Keratinocyte (primary cell): ENCODE measurements at regions not wholly inside any gene's neighbourhood (a gene's known extent, or its start where the extent isn't known, plus 50 kb on each side); places are given as distances from the start of the nearest gene placed in this dataset.

ENCODE experiments used
- DNase-seq: peaks from one replicate; pipeline ENCODE4 v3.0.0-alpha.2; 2011; ENCODE audit warnings: low read depth, missing footprints, low spot score
- FAIRE-seq: peaks from 2 replicates; lab custom pipeline; 2011; peaks lifted over from hg19 to GRCh38; lab: Jason Lieb, UNC
- H2AFZ ChIP-seq: 2 replicates; pipeline ENCODE4 v1.6.0; 2012; ENCODE audit warnings: low read length, control low read depth, inconsistent platforms; ENCODE audit not compliant: control insufficient read depth
- H3K27ac ChIP-seq: 2 replicates; pipeline ENCODE4 v1.5.1; 2011; ENCODE audit warnings: low read length; ENCODE audit not compliant: control insufficient read depth, insufficient read depth
- H3K27me3 ChIP-seq: 3 replicates; pipeline ENCODE4 v1.6.0; 2011; ENCODE audit warnings: low read length; ENCODE audit not compliant: control insufficient read depth, insufficient read depth; ENCODE audit errors: extremely low read depth
- H3K36me3 ChIP-seq, 2 experiments: 2 replicates in 1 of 2; 3 replicates in 1 of 2; pipeline ENCODE4 v1.5.1; 2011; ENCODE audit warnings: low read length in 2 of 2, mild to moderate bottlenecking in 1 of 2; ENCODE audit not compliant: control insufficient read depth in 2 of 2, insufficient read depth in 2 of 2; ENCODE audit errors: extremely low read depth in 1 of 2
- H3K4me1 ChIP-seq: 3 replicates; pipeline ENCODE4 v1.5.1; 2011; ENCODE audit warnings: low read length; ENCODE audit not compliant: control insufficient read depth, insufficient read depth; ENCODE audit errors: extremely low read depth
- H3K4me2 ChIP-seq: 3 replicates; pipeline ENCODE4 v1.6.0; 2011; ENCODE audit warnings: low read depth, low read length; ENCODE audit not compliant: control insufficient read depth, insufficient read depth; ENCODE audit errors: extremely low read depth
- H3K4me3 ChIP-seq, 3 experiments: fragments of 200-600 bp in 1 of 3; sonication (generic) in 1 of 3; 2 replicates in 2 of 3; 3 replicates in 1 of 3; pipeline ENCODE4 v1.5.1; 2011 to 2016; ENCODE audit warnings: low read length in 3 of 3, mild to moderate bottlenecking in 3 of 3, control low read depth in 2 of 3, inconsistent platforms in 1 of 3, low read depth in 1 of 3, mixed read lengths in 1 of 3, mixed run types in 1 of 3, moderate library complexity in 1 of 3; ENCODE audit not compliant: control insufficient read depth in 2 of 3, insufficient read depth in 2 of 3; ENCODE audit errors: extremely low read depth in 1 of 3
- H3K79me2 ChIP-seq: 2 replicates; pipeline ENCODE4 v1.6.0; 2012; ENCODE audit warnings: low read length; ENCODE audit not compliant: control insufficient read depth, insufficient read depth
- H3K9ac ChIP-seq: 3 replicates; pipeline ENCODE4 v1.6.0; 2011; ENCODE audit warnings: low read length; ENCODE audit not compliant: control insufficient read depth, insufficient read depth; ENCODE audit errors: extremely low read depth
- H3K9me1 ChIP-seq: 3 replicates; pipeline ENCODE4 v1.6.0; 2011; ENCODE audit warnings: low read length; ENCODE audit not compliant: control insufficient read depth, insufficient read depth; ENCODE audit errors: extremely low read depth
- H3K9me3 ChIP-seq: 2 replicates; pipeline ENCODE4 v1.5.1; 2012; ENCODE audit warnings: low read depth, low read length; ENCODE audit not compliant: control insufficient read depth
- H4K20me1 ChIP-seq: 3 replicates; pipeline ENCODE4 v1.6.0; 2011; ENCODE audit warnings: low read length; ENCODE audit not compliant: control insufficient read depth, insufficient read depth; ENCODE audit errors: extremely low read depth
- EZH2 ChIP-seq: IDR thresholded peaks from one replicate; pipeline ENCODE4 v1.6.1; 2012; ENCODE audit warnings: inconsistent platforms, mild to moderate bottlenecking, low read length, moderate library complexity
- dilution Hi-C: fragments of 300-500 bp; cut with MboI; formaldehyde crosslinking; loops from one replicate; pipeline ENCODE4 v1.7.0; 2020; ENCODE audit warnings: low sequenced_read_pairs; ENCODE audit not compliant: extremely low pct_ligation_motif_present
- TF ChIP-seq, protein P1 (sequence below), 3 experiments: IDR thresholded peaks in 1 of 3; conservative IDR thresholded peaks in 1 of 3; optimal IDR thresholded peaks in 1 of 3; 2 replicates in 2 of 3; 3 replicates in 1 of 3; pipeline versions ENCODE3 to v1.5.1; 2011; ENCODE audit warnings: low read length in 3 of 3, mild to moderate bottlenecking in 3 of 3, moderate library complexity in 2 of 3, control low read depth in 1 of 3, inconsistent platforms in 1 of 3; ENCODE audit not compliant: insufficient read depth in 2 of 3; ENCODE audit errors: extremely low read depth in 1 of 3

- no peaks in the 10 kb centered on the region for H3K36me3 ChIP-seq
- TF ChIP-seq EZH2, result no peak
- TF ChIP-seq, protein P1, sequence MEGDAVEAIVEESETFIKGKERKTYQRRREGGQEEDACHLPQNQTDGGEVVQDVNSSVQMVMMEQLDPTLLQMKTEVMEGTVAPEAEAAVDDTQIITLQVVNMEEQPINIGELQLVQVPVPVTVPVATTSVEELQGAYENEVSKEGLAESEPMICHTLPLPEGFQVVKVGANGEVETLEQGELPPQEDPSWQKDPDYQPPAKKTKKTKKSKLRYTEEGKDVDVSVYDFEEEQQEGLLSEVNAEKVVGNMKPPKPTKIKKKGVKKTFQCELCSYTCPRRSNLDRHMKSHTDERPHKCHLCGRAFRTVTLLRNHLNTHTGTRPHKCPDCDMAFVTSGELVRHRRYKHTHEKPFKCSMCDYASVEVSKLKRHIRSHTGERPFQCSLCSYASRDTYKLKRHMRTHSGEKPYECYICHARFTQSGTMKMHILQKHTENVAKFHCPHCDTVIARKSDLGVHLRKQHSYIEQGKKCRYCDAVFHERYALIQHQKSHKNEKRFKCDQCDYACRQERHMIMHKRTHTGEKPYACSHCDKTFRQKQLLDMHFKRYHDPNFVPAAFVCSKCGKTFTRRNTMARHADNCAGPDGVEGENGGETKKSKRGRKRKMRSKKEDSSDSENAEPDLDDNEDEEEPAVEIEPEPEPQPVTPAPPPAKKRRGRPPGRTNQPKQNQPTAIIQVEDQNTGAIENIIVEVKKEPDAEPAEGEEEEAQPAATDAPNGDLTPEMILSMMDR (optimal IDR thresholded peaks at IDR 0.05 in 1 of 3, IDR thresholded peaks at IDR 0.05 in 1 of 3, conservative IDR thresholded peaks at IDR 0.05 in 1 of 3; ENCODE audit: extremely low read depth in 1 of 3, insufficient read depth in 2 of 3, low read length in 3 of 3), result no peak
- dilution Hi-C loops, result no loop called here
- H3K9ac ChIP-seq, result no peak overlapping the region
- H3K4me1 ChIP-seq, result peaks cover 2% of the 10 kb centered on the region
- H3K27me3 ChIP-seq, result peaks cover 4% of the 10 kb centered on the region
- DNase-seq (no peak), FAIRE-seq (no peak)
- no peaks in the 10 kb centered on the region for H3K9me3 ChIP-seq
- H3K27ac ChIP-seq, result no peak overlapping the region
- H3K4me2 ChIP-seq, result no peak overlapping the region
- no peak overlapping the region for H3K4me3 ChIP-seq
- no peaks in the 10 kb centered on the region for H3K9me1 ChIP-seq
- H3K79me2 ChIP-seq, result no peaks in the 10 kb centered on the region
- no peaks in the 10 kb centered on the region for H4K20me1 ChIP-seq
- no peak overlapping the region for H2AFZ ChIP-seq
Observed at GRCh38 chr2:7611750-7612149, 694.5 kb downstream of the RNF144A start.

- Histone ChIP-seq H3K36me3 (no peaks in the 10 kb centered on the region), H3K4me2 (no peak overlapping the region), H3K9ac (no peak overlapping the region), H3K27ac (no peak overlapping the region), H2AFZ (no peak overlapping the region), H3K9me3 (no peaks in the 10 kb centered on the region), H3K4me3 (no peak overlapping the region), H3K79me2 (no peaks in the 10 kb centered on the region), H3K4me1 (peaks cover 2% of the 10 kb centered on the region), H3K27me3 (peaks cover 4% of the 10 kb centered on the region), H4K20me1 (no peaks in the 10 kb centered on the region), H3K9me1 (no peaks in the 10 kb centered on the region)
- TF ChIP-seq, protein P1 (optimal IDR thresholded peaks at IDR 0.05 in 1 of 3, IDR thresholded peaks at IDR 0.05 in 1 of 3, conservative IDR thresholded peaks at IDR 0.05 in 1 of 3; ENCODE audit: extremely low read depth in 1 of 3, insufficient read depth in 2 of 3, low read length in 3 of 3), result no peak
- no peak for TF ChIP-seq EZH2
- dilution Hi-C loops, result no loop called here
- DNase-seq (no peak), FAIRE-seq (no peak)
Observed at GRCh38 chr2:7612969-7613368, 695.8 kb downstream of the RNF144A start.
